IMR-90 (cell line): ENCODE measurements at regions not wholly inside any gene's neighbourhood (a gene's known extent, or its start where the extent isn't known, plus 50 kb on each side); places are given as distances from the start of the nearest gene placed in this dataset.

Source experiments
- BHLHE40 ChIP-seq: fragments of 150-350 bp; IDR thresholded peaks from 2 replicates; pipeline ENCODE4 v1.6.1; 2016; ENCODE audit warnings: mild to moderate bottlenecking, low read depth, low read length
- CEBPB ChIP-seq: IDR thresholded peaks from 2 replicates; pipeline ENCODE4 v1.6.1; 2012; ENCODE audit warnings: low read depth, low read length, improper control_type of control experiment
- CTCF ChIP-seq: conservative IDR thresholded peaks from 2 replicates; pipeline ENCODE4 v1.5.1; 2012; ENCODE audit warnings: mild to moderate bottlenecking, low read depth, low read length, improper control_type of control experiment
- MAZ ChIP-seq: IDR thresholded peaks from 2 replicates; pipeline ENCODE4 v1.6.1; 2012; ENCODE audit warnings: low read depth, mild to moderate bottlenecking, low read length, improper control_type of control experiment, moderate library complexity, borderline replicate concordance
- MXI1 ChIP-seq: IDR thresholded peaks from 2 replicates; pipeline ENCODE4 v1.6.1; 2012; ENCODE audit warnings: low read depth, mild to moderate bottlenecking, low read length, moderate library complexity, borderline replicate concordance
- POLR2A ChIP-seq: IDR thresholded peaks from 2 replicates; pipeline ENCODE4 v1.6.1; 2012; ENCODE audit warnings: mild to moderate bottlenecking, low read depth, low read length
- RAD21 ChIP-seq: IDR thresholded peaks from 2 replicates; pipeline ENCODE4 v1.6.1; 2012; ENCODE audit warnings: low read length, improper control_type of control experiment
- RFX5 ChIP-seq: IDR thresholded peaks from 2 replicates; pipeline ENCODE4 v1.8.0; 2012; ENCODE audit warnings: low read depth, mild to moderate bottlenecking, low read length, moderate library complexity
- USF2 ChIP-seq: fragments of 150-350 bp; IDR thresholded peaks from 2 replicates; pipeline ENCODE4 v1.6.1; 2017; ENCODE audit warnings: mild to moderate bottlenecking, antibody characterized with exemption, low read length, low read depth

- TF ChIP-seq CTCF, result no peak
- no peak for TF ChIP-seq POLR2A
- no peak for TF ChIP-seq RAD21
- no peak for TF ChIP-seq BHLHE40
- no peak for TF ChIP-seq USF2
- TF ChIP-seq CEBPB, result no peak
- TF ChIP-seq MXI1, result no peak
- TF ChIP-seq RFX5, result no peak
- TF ChIP-seq MAZ, result no peak
Measured at GRCh38 chr2:5970347-5970746, 278.2 kb downstream of the SOX11 start.
